Activated T-cell treated with anti-CD3 and anti-CD28 coated beads, Interleukin-2, amount 50 U/mL, for 24 hours (primary cell): ENCODE measurements at regions not wholly inside any gene's neighbourhood (a gene's known extent, or its start where the extent isn't known, plus 50 kb on each side); places are given as distances from the start of the nearest gene placed in this dataset.

Experiments used
- DNase-seq: peaks from one replicate; pipeline ENCODE4 v3.0.0-alpha.2; 2020
- H3K27ac Mint-ChIP-seq: 2 replicates; pipeline ENCODE4 v1.8.0; 2020; ENCODE audit warnings: mild to moderate bottlenecking, mixed read lengths
- H3K27me3 Mint-ChIP-seq: 2 replicates; pipeline ENCODE4 v1.8.0; 2020; ENCODE audit warnings: mixed read lengths
- H3K36me3 Mint-ChIP-seq: 2 replicates; pipeline ENCODE4 v1.8.0; 2020; ENCODE audit warnings: low read depth, mixed read lengths
- H3K4me1 Mint-ChIP-seq: 2 replicates; pipeline ENCODE4 v1.8.0; 2020; ENCODE audit warnings: low read depth, mixed read lengths
- H3K4me3 Mint-ChIP-seq: 2 replicates; pipeline ENCODE4 v1.8.0; 2020; ENCODE audit warnings: mild to moderate bottlenecking, moderate library complexity, mixed read lengths
- H3K9me3 Mint-ChIP-seq: 2 replicates; pipeline ENCODE4 v1.8.0; 2020; ENCODE audit warnings: mixed read lengths

GRCh38 chr5:176187276-176188062 is 50.8 kb upstream of the SIMC1 start:
- H3K4me1 Mint-ChIP-seq, result no peaks in the 10 kb centered on the region
- H3K4me3 Mint-ChIP-seq, result no peak overlapping the region
- H3K27ac Mint-ChIP-seq, result no peak overlapping the region

GRCh38 chr5:176188085-176188484 is 50.1 kb upstream of the SIMC1 start:
- no peak for DNase-seq
- H3K9me3 Mint-ChIP-seq, result no peaks in the 10 kb centered on the region

More at GRCh38 chr5:176187276-176188062, 50.8 kb upstream of the SIMC1 start:
- Mint-ChIP-seq H3K36me3 (no peaks in the 10 kb centered on the region), H3K27me3 (no peaks in the 10 kb centered on the region), H3K9me3 (no peaks in the 10 kb centered on the region)
- DNase-seq, result no peak

More at GRCh38 chr5:176188085-176188484, 50.1 kb upstream of the SIMC1 start:
- Mint-ChIP-seq H3K4me1 (no peaks in the 10 kb centered on the region), H3K27me3 (no peaks in the 10 kb centered on the region), H3K27ac (no peak overlapping the region), H3K4me3 (no peak overlapping the region), H3K36me3 (no peaks in the 10 kb centered on the region)
